Stimulated activated CD8-positive, alpha-beta memory T cell treated with anti-CD3 and anti-CD28 coated beads, Interleukin-2, amount 100 ng/mL, for 1 hour (primary cell): ENCODE measurements at regions not wholly inside any gene's neighbourhood (a gene's known extent, or its start where the extent isn't known, plus 50 kb on each side); places are given as distances from the start of the nearest gene placed in this dataset.

Experiments used
- DNase-seq, 2 donors: peaks; one replicate each; pipeline ENCODE4 v3.0.0-alpha.2; 2020; ENCODE audit warnings: low read depth in 2 of 2

DNA sequence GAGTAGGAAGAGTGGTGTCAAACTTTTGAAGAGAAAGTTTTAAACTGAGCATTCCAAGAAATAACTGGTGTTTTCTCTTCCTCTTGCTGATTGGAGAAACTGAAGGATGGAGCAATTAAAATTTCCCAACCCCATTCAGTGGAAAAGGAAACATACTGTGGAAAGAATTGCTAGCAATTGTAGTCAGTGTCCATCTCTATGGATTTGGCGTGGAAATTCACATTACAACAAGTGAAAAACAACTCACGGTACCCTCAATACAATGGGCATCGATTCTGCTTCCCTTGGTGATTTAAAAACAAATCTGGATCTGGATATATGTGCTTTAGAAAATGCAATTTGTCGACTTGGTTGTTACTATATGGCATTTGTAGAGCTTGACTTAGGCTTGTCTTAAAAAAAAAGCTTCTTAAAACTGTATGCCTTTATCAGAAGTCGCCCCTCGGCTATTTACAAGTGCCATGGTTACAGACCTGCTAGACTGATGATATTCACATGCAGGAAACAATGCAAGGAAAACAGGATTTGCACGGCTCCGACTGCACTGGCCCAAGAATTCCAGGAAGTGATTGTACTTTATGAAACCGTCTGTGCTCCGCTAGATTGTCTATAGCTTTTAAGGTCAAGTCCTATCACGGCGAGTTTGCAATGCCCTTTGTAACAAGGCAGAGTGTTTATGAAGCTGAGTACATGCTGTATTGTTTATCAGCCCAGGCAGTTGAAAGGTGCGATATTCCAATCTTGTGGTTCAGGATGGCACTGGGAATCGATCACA, 131.7 kb upstream of the PHACTR1 start:
- DNase-seq: no peak

DNA sequence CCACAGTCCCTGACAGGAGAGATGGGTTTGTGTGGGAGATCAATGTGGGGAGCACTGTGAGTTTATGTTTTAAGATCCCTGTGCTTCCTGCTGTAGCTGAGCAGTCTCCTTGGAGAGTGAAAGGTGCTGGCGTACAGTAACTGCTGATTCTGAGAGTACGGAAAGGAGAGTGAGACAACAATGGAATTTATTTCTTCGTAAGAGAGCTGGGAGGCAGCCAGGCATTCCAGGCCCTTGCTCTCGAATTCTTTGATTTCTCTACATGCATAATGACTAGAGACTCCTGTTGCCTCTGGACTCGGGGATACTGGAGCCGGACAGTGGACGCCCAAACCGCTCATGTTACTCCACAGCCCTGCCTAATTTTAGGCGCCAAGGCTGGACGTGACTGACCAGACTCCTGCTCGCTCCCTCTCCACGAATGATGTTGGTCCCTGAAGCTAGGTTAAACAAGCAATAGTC, 131.0 kb upstream of the PHACTR1 start:
- DNase-seq: no peak

DNA sequence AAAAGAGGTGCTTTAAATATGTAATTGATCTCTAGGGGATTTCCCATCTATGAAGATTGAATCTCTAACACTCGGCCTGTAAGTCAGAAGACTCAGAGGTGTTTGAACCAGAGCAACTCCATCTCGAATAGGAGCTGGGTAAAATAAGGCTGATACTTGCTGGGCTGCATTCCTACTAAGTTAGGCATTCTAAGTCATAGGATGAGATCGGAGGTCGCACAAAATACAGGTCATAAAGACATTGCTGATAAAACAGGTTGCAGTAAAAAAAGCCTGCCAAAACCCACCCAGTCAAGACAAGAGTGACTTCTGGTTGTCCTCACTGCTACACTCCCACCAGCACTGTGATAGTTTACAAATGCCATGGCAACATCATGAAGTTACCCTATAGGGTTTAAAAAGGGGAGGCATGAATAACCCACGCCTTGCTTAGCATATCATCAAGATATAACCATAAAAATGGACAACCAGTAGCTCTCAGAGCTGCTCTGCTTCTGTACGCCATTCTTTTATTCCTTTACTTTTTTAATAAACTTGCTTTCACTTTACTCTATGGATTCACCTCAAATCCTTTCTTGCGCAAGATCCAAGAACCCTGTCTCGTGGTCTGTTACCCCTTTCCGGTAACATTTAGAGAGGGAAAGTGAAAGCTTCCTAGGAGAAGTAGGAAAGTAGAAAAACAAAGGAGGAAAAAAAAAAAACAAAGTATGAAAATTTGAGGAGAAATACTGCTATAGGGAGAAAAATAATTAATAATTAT, 129.7 kb upstream of the PHACTR1 start:
- no peak for DNase-seq

DNA sequence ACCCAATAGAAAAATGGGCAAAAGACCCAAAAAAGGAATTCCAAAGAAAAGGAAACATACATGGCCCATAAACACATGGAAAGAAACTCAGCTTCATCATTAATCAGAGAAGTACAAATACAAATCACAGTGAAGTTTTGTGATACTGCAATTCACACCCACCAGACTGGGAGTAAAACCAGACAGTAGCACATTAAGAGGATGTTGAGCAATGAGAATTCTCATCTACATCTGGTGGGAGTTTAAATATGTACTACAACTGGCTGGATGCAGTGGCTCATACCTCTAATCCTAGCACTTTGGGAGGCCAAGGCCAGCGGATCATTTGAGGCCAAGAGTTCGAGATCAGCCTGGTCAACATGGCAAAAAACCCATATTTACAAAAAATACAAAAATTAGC, 125.7 kb upstream of the PHACTR1 start:
- DNase-seq: no peak

DNA sequence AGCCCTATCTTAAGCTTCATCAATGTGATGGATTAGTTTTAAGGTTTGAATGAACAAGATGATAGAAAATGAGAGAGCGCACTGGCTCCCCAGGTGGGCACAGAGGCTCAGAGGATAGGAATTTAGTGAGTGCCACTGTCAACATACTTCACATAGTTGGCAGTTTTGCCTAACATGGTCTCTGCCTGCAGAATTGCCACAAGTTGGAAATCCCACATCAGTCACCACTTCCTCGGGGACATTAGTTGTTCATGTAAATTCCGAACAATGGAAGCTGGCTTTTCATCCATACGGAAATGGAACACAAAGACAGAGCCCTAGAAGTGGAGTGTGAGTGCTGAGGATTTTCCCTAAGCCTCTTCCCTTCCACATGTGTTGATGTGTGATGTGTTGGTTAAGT, 123.9 kb upstream of the PHACTR1 start:
- DNase-seq: no peak

DNA sequence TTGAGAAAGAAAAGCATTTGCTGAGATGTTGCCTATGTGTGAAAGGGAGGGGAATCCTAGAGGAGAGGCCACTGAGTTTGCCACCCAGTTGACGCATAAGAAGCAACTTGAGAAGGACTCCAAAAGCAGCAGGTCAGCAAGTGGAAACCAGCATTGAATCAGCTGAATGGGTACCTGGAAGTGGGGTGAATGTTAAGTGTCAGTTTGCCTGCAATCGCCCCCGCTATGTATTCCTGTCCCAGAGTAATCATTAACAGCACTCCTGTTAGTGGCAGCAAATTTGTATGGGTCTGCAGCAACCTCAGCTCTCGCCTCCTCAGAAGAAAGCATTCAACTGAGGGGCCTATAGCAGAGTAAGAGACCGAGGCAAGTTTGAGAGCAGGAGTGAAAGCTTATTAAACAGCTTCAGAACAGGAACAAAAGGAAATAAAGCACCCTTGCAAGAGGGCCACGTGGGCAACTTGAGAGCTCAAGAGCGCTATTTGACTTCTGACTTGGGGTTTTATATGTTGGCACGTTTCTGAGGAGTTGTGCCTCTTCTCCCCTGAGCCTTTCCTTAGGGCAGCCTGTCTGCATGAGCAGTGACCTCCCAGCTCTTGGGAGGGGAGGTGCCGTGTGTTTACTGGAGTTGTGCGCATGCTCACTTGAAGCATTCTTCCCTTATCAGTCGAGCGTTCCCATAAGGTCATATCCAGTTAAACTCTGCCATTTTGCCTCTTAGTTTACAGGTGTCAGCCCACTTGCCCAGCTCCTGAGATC, 122.6 kb upstream of the PHACTR1 start:
- DNase-seq: no peak

DNA sequence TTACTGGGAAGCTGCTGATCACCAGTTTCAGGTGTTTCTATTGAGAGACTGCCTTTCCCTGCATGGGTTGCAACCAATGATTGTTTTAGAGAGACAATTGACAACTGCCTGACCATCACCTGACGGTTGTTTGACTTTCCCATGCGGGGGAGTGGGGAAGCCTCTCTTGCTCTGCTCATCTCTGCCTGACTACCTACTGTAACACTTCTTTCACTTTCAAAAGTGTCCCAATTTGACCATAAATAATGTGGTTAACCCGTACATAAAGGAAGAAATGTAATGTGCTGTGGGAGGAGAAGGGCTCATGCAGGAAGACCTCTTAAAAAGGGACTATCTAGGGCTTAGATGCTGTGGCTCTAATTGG, 122.1 kb upstream of the PHACTR1 start:
- no peak for DNase-seq

DNA sequence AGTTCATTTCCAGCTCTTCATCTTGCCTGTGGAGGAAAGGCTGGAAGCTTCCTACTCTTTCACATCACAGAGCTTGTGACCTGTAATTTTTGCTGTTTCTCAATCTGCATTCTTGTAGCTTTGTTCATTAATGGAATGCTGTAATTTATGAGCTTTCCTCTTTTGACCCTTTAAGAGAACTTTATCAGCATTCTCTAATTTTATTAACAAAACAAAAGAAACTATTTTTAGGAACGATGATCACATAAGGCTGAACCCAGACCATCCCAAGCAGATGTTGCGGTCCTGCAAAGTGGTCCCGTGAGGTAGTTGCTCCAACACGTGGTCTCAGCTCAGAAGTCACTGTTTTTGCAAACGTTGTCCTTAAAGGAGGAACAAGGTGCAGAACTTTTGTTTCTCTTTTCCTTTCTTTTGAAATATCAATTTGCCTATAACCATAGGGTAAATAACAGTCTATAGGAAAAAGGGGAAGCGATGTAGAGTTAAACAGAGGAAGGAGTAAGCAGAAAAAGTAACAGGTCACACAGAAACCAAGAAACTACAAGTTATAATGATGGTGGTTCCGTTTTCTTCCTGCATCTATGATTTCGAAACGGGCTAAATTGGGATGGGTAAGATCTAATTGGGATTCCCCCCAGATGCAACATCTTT, 121.3 kb upstream of the PHACTR1 start:
- DNase-seq: no peak

DNA sequence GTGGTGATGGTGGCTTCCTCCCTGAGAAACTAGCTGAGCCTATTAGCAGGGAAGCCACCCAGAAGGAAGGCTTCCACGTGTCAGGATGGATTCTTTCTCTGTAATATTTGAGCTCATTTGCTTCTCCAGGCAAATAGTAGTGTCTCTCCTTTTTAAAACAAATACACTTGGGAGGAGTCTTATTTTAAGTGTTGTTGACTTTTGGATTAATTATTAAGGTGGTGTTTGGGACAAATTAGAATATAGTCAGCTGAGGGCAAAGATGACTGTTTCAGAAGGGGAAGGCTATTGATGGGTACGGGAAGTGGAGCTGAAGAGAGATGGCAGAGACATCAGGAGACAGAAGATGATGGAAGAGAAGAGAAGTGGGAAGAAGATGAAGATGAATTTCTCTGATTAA, 119.8 kb upstream of the PHACTR1 start:
- DNase-seq: no peak

DNA sequence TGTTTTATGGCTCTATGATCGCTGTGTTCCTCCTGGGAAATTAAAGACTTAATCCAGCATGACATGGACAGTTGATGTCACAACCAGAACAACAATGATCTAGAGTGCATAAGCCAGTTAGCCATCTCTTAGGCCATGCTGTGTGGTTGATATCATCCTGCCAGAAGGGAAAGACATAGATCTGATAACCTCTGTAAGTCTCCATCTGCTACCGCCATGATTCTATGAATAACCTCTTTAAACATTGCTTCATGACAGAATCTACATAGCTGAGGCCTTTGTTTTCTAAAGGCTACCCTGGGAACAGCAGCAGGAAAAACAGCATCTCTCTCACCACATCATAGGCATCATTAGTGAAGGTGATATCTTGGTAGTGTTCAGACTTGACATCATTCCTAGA, 117.6 kb upstream of the PHACTR1 start:
- DNase-seq: no peak

DNA sequence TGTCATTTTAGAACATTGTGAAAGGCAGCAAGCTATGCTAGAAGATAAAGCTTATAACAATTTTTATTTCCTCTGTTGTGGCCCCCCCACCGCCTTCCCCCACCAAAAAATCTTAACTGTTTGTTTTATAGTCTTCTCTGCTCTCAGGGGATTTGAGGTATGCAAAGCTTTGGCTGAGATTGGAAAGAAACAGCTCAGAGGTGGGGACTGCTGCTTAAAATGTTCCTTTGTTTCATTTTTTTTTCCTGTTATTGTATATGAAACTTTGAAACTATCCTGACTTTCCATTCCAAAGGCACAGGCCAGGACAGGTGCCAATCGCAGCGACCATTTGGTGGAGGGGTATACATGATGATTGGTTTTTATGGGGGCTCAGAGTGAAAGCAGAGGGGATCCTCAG, 114.7 kb upstream of the PHACTR1 start:
- no peak for DNase-seq

DNA sequence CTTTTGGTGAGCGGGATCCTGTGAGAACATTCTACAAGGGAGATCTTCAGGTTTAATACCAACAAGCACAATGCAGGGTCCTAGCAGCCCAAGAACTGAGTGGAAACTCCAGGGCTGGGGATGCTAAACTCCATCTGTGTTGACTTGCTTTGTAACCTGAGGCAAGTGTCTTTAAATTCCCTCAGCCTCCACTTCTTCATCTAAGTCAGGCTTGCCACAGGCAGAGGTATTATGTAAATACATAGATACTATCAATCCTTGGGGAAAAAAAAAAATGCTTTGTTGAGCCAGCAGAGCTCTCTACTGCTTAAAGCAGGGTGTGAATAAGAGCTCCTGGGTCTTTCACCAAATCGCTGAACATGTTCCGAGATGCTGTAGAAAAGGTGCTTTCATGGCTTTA, 114.2 kb upstream of the PHACTR1 start:
- DNase-seq: no peak

DNA sequence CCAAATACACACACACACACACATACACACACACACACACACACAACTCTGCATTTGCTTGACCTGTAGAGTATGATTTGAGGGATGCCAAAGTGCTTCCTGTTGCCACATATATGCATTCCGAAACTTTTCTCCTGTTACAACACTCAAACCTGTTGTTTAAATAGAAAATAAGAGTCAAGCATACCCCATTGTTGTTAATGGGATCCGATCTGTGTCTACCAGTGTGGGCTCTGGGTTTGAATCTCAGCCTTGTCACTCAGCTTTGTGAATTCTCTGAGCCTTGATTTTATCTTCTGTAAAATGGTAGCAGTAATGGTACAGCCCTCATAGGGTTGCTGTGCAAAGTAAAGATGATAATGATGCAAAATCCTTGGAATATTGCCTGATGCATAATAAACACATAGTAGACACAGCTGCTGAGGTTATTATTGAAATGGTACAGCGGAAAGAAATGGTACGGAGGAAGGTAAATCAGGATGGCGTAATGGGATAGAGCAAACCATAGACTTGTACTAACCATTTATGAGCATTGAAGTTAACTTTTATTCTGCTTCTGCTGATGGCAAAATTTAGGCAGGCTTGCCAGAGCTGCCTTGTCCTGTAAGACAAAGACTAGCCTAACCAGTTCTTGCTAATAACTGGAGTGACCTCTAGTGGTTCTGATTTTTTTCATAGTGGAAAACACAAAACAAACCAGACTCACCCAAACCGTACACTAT, 113.5 kb upstream of the PHACTR1 start:
- DNase-seq: no peak

DNA sequence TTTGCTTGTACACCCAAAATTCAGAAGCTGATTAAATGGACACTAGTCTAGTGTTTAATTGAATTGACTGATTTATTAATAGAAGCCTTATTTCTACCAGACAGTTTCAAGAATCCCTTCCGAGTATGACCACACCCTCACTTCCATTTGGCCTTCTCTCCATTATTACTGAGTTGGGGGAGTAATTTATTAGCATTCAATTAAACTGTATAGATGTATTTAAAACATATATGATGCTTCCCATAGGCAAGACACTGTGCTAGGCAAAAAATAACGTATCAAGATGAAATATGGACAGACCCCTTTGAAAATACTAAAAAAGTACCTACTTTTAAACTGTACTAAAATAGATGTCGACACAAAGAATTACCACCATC, 112.9 kb upstream of the PHACTR1 start:
- no peak for DNase-seq

DNA sequence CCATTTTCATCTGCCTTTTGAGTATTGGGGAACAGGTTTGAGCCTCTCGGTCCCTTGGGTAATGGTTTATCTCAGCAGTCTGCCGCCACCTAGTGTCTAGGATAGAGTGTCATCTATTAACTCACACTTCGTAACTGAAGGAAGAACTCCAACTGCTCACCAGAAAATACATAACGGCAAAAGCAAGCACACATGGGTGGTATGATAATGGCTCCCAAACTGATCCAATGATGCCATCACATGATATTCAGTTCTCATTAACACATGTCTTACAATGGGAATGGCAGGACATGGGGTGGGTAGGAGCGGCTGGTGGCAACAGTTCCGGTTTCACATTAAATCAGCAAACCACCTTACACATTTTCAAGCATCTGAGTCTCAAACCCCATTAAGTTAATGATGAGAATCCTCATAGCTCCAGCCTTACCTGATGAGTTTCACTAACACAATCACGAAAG, 110.7 kb upstream of the PHACTR1 start:
- DNase-seq: peak in 1 of 2 donors; percentile 2

DNA sequence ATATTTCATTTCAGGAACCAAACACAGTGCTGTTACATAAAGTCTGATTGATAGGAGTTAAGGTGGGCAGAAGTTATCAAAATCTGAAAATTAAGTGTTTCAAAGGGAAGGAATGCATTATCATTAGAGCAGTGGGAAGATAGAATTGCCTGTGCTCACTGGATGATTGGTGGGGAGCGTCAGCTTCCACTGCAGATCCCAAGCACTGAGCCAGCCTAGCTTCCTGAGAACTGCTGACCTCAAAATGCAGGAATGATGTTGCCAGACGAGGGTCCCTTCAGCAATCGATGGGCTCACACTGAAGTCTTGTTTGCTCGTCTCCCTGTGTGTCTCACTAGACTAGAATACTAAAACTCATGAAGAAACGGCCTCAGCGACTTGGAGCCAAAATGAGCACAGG, 110.0 kb upstream of the PHACTR1 start:
- no peak for DNase-seq

DNA sequence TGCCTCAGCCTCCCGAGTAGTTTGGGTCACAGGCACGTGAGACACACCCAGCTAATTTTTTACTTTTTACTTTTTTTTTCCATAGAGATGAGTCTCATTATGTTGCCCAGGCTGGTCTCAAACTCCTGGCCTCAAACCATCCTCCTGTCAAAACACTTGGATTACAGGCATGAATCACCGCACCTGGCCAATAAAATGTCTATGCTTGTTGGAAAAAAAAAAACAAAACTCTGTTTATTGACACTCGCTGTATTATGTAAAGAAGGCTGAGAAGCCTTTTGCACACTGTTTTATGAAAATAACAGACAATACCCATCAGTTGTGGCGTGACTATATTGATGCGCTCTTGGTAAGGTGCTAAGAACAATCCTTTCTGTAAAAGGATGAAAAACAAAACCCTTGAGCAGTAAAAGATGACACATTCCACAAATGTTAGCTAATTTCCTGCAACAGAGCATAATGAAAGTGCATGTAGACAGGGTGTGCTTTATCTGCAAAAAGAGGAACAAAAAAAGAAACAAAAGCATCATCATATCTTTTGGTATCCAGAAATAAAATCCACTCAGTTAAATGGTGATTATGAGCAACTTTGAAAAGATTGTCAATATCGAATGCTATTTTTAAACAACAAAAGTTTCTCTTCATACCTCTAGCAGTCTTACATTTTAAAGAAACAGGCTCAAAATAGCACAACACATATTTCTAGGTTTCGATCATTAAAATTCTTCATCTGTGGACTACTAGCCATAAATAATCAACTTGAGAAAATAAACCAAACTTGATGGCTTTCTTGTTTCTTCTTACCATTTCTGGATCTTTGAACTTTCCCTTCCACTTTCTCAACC, 108.3 kb upstream of the PHACTR1 start:
- DNase-seq: no peak

DNA sequence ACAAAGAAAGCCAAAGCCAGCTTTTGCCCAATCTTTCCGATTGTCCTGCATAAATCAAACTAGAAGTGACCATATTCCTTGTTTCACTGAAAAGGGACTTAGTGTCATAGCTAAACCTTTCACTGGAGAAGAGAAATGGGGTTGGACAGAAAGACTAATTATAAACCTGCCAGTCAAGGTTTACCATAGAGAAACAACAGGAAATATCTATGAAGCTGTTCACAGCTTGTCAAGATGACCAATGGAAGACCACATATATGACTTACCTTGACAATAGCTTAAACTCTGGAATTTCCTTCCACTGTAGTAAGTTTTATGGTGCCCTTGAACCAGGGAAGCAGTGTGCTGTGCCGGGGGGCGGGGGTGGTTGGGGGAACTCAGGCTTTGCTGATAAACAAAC, 107.7 kb upstream of the PHACTR1 start:
- no peak for DNase-seq

DNA sequence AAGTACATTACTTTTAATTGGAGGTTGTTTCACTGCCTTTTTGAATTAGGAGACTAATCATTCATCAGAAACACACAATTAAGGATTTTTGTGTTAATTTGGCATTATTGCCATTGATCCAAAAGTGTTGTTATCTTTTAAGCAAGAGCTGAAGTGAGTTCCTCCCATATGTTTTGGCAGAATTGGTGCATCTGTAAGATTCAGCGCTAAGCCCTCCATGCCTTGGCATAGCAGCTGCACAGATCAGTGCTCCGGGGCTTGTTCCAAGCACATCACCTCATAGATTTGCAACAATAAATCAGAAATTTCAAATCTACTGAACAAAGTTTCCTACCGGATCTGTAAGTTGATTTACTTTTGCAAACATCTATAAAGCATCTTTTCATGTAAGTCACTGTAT, 106.8 kb upstream of the PHACTR1 start:
- DNase-seq: no peak

DNA sequence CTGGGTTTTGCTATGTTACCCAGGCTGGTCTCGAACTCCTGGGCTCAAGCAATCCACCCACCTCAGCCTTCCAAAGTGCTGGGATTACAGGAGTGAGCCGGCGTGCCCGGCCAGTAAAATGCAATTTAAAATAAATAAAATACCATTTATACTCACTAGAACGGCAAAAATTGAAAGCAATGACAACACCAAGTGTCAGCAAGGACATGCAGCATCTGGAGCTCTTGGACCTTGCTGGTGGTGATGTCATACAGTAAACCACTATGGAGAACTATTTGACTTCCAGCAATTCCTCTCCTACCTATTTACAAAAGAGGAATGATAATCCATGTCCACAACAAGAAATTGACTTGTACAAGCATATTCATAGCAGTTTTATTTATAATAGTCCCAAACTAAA, 105.7 kb upstream of the PHACTR1 start:
- no peak for DNase-seq

DNA sequence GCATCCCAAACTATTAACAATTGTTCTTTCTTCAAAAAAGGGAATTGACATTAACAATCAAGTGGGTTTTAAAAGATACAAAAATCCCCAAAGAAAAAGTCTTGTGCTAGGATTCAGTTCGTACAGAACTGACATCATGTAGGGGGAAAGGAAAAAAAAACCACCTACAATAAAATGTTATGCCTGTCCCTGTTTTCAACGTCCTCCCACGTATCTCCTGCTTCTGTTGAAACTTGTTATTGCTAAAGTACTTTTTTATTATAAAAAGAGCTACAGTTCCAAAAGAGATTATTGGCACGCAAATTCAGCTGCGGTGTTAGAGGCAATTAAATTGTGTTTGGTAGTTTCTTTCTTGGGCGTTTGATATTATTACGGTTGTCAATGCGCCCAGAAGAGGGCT, 102.8 kb upstream of the PHACTR1 start:
- DNase-seq: no peak
